ENCODE measurements at regions not wholly inside any gene's neighbourhood (a gene's known extent, or its start where the extent isn't known, plus 50 kb on each side); places are given as distances from the start of the nearest gene placed in this dataset.

DNA sequence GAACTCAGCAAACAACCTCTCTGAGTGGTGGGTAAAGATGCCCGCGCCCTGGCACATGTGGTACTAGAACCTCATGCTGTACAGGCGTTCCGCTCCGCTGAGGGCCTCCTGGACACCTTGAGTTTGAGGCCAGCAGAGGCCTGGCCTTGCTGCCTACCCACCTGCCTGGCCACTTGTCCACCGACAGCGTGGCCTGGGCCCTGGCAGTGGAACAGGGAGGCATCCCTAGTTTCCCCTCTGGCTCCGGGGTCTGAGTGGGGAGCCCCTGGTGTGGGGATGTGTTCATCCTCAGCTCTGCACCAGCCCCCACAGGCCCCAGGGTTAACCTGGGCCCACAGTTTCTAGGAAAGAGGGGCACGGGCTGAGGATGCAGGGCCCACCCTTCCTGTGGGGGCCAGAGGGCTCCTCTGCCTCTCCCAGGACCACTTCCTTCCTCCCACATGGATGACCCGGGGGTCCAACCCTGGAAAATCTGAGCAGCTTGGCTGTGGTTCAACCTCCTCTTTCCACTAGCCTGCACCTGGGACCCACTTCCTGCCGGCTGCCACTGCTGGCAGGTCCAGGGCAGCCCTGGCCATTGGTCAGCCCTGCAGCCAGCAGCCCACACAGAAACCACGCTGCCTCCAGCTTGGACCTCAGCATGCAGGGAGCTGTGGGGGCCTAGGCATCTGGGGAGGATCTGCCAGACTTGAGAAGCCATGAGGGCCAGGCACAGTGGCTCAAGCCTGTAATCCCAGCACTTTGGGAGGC is 53.3 kb upstream of the COL18A1 start:
- no peak overlapping the region for H3K4me3 ChIP-seq
- H3K27ac ChIP-seq, result no peak overlapping the region
- peaks cover 17% of the 10 kb centered on the region for H3K4me1 ChIP-seq (replicated peaks)
- no peaks in the 10 kb centered on the region for H3K36me3 ChIP-seq
- no peak for DNase-seq (ENCODE audit: low read depth in 1 of 2, low spot score in 2 of 2)
- H3K9me3 ChIP-seq (replicated peaks), result no peaks in the 10 kb centered on the region
- H3K27me3 ChIP-seq (replicated peaks), result no peaks in the 10 kb centered on the region; the same call in 1 of the 2 replicates

- H3K9me3 ChIP-seq (replicated peaks), result no peaks in the 10 kb centered on the region
- no peak for DNase-seq (ENCODE audit: low read depth in 1 of 2, low spot score in 2 of 2)
- H3K4me3 ChIP-seq, result no peak overlapping the region
- no peak overlapping the region for H3K27ac ChIP-seq
- H3K36me3 ChIP-seq, result no peaks in the 10 kb centered on the region
- H3K4me1 ChIP-seq (replicated peaks), result peaks cover 17% of the 10 kb centered on the region
- no peaks in the 10 kb centered on the region; the same call in 1 of the 2 replicates for H3K27me3 ChIP-seq (replicated peaks)
These were observed 52.3 kb upstream of the COL18A1 start for GRCh38 chr21:45352621-45353139.

GRCh38 chr21:45353200-45353599 is 51.8 kb upstream of the COL18A1 start:
- H3K36me3 ChIP-seq, result no peaks in the 10 kb centered on the region
- no peak overlapping the region for H3K27ac ChIP-seq
- no peak overlapping the region for H3K4me3 ChIP-seq
- DNase-seq (ENCODE audit: low read depth in 1 of 2, low spot score in 2 of 2), result no peak
- peaks cover 12% of the 10 kb centered on the region for H3K4me1 ChIP-seq (replicated peaks)
- H3K9me3 ChIP-seq (replicated peaks), result no peaks in the 10 kb centered on the region
- H3K27me3 ChIP-seq (replicated peaks), result no peaks in the 10 kb centered on the region; the same call in 1 of the 2 replicates

DNA sequence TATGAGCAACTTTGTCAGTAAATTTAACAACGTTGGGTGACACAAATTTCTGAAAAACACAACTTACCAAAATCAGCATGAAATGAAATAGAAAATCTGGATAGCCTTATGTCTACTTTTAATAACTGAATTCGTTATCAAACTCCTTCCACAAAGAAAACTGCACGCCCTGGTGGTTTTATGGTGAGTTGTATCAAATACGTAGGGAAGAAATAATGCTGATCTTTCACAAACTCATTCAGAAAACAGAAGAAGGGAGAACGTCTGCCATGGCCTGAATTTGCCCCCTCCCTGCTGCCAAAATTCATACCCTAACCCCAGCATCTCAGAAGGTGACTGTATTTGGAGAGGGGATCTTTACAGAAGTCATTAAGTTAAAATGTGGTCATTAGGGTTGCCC is 50.0 kb upstream of the COL18A1 start:
- no peak overlapping the region for H3K27ac ChIP-seq
- H3K9me3 ChIP-seq (replicated peaks), result no peaks in the 10 kb centered on the region
- peaks cover 4% of the 10 kb centered on the region for H3K4me1 ChIP-seq (replicated peaks)
- DNase-seq (ENCODE audit: low read depth in 1 of 2, low spot score in 2 of 2), result no peak
- no peak overlapping the region for H3K4me3 ChIP-seq
- H3K27me3 ChIP-seq (replicated peaks), result no peaks in the 10 kb centered on the region; the same call in 1 of the 2 replicates
- no peaks in the 10 kb centered on the region for H3K36me3 ChIP-seq
